ENCODE measurements at regions not wholly inside any gene's neighbourhood (a gene's known extent, or its start where the extent isn't known, plus 50 kb on each side); places are given as distances from the start of the nearest gene placed in this dataset.

DNA sequence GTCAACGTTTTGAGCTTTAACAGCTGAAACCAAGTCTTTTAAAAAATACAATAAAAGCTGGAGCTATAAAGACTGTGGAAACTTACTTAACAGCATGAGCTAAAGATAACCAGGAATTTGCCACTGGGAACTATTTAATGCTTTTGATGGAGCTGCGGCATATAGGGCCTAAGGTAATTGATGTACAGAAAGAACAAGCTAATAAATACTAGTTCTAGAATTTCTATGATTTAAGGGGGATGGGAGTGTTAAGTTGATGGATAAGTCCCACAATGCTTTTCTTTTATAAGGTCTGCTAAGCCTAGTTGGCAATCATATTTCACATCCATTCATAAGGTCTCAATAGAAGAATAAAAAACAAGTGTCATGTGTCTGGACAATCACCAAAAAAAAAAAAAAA is 334.0 kb upstream of the DMAC1 start:
- Histone ChIP-seq H3K4me3 (no peak overlapping the region), H3K27ac (no peak overlapping the region), H3K4me1 (no peaks in the 10 kb centered on the region), H3K27me3 (no peaks in the 10 kb centered on the region), H3K36me3 (no peaks in the 10 kb centered on the region), H3K9me3 (no peaks in the 10 kb centered on the region)
- intact Hi-C loops (cut with DNase I; ENCODE audit: low total_unique reads) (no loop called here), in situ Hi-C loops (cut with MboI; ENCODE audit: low sequenced_read_pairs in 4 of 4) (no loop called here)
- ATAC-seq (no peak), DNase-seq (no peak)
- no peak for TF ChIP-seq POLR2A (IDR thresholded peaks at IDR 0.05)
- TF ChIP-seq, protein P1, sequence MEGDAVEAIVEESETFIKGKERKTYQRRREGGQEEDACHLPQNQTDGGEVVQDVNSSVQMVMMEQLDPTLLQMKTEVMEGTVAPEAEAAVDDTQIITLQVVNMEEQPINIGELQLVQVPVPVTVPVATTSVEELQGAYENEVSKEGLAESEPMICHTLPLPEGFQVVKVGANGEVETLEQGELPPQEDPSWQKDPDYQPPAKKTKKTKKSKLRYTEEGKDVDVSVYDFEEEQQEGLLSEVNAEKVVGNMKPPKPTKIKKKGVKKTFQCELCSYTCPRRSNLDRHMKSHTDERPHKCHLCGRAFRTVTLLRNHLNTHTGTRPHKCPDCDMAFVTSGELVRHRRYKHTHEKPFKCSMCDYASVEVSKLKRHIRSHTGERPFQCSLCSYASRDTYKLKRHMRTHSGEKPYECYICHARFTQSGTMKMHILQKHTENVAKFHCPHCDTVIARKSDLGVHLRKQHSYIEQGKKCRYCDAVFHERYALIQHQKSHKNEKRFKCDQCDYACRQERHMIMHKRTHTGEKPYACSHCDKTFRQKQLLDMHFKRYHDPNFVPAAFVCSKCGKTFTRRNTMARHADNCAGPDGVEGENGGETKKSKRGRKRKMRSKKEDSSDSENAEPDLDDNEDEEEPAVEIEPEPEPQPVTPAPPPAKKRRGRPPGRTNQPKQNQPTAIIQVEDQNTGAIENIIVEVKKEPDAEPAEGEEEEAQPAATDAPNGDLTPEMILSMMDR (IDR thresholded peaks at IDR 0.05 in 4 of 5, conservative IDR thresholded peaks at IDR 0.05 in 1 of 5) = no peak

DNA sequence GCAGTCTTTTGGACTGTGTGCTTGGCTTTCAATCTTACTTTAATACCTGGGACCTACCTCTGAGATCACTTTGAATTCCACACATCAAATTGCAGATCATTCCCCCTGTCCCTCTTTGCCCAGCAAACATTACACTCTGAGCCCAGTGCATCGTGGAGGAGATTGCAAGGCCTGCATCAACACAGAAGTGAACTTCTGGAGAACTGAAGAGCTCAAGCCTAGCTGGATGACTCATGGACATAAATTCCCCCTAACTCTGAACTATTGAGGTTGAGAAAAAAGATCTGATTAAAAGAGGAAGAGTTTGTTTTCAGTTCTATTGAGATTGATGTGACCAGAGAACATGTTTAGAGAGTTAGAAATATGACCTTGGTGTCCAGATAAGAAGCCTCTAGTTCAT is 316.0 kb upstream of the DMAC1 start:
- in situ Hi-C loops (cut with MboI; ENCODE audit: low sequenced_read_pairs in 4 of 4) (no loop called here), intact Hi-C loops (cut with DNase I; ENCODE audit: low total_unique reads) (no loop called here)

DNA sequence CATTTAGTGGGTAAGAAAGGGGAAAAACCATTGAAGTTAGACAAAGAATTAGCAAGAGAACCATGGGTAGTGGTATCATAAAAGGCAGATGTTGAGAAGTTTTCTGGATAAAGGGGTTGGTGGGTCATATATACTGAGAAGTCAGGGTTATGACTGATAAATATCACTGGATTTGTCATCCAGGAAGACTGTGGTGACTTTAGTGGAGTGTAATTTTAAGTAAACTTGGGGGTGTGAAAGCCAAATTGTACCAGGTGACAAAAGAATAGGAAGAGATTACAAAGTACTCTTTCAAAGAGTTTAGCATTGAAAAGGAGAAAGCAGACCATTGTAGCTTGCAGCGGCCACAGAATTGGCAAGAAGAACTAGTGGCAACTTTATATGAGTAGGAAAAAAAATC is 315.2 kb upstream of the DMAC1 start:
- H3K27ac ChIP-seq = no peak overlapping the region
- intact Hi-C loops (cut with DNase I; ENCODE audit: low total_unique reads) = no loop called here
- H3K27me3 ChIP-seq = no peaks in the 10 kb centered on the region
- no peaks in the 10 kb centered on the region for H3K4me1 ChIP-seq
- H3K9me3 ChIP-seq = no peaks in the 10 kb centered on the region
- H3K4me3 ChIP-seq = no peak overlapping the region
- H3K36me3 ChIP-seq = no peaks in the 10 kb centered on the region
- TF ChIP-seq, protein P1 (IDR thresholded peaks at IDR 0.05 in 4 of 5, conservative IDR thresholded peaks at IDR 0.05 in 1 of 5) = no peak
- no peak for TF ChIP-seq POLR2A (IDR thresholded peaks at IDR 0.05)
- ATAC-seq (no peak), DNase-seq (no peak)
- in situ Hi-C loops (cut with MboI; ENCODE audit: low sequenced_read_pairs in 4 of 4) = no loop called here

More for the DNA sequence above, 316.0 kb upstream of the DMAC1 start:
- DNase-seq = no peak
- no peak overlapping the region for H3K4me3 ChIP-seq
- H3K27me3 ChIP-seq = no peaks in the 10 kb centered on the region
- TF ChIP-seq, protein P1 (IDR thresholded peaks at IDR 0.05 in 4 of 5, conservative IDR thresholded peaks at IDR 0.05 in 1 of 5) = no peak
- TF ChIP-seq POLR2A (IDR thresholded peaks at IDR 0.05) = no peak
- no peak overlapping the region for H3K27ac ChIP-seq
- ATAC-seq = no peak
- no peaks in the 10 kb centered on the region for H3K36me3 ChIP-seq
- no peaks in the 10 kb centered on the region for H3K4me1 ChIP-seq
- no peaks in the 10 kb centered on the region for H3K9me3 ChIP-seq

GRCh38 chr9:8106362-8106761 is 306.8 kb upstream of the DMAC1 start:
- TF ChIP-seq, protein P1 (IDR thresholded peaks at IDR 0.05 in 4 of 5, conservative IDR thresholded peaks at IDR 0.05 in 1 of 5) = no peak
- TF ChIP-seq POLR2A (IDR thresholded peaks at IDR 0.05) = no peak
- no peak for ATAC-seq

DNA sequence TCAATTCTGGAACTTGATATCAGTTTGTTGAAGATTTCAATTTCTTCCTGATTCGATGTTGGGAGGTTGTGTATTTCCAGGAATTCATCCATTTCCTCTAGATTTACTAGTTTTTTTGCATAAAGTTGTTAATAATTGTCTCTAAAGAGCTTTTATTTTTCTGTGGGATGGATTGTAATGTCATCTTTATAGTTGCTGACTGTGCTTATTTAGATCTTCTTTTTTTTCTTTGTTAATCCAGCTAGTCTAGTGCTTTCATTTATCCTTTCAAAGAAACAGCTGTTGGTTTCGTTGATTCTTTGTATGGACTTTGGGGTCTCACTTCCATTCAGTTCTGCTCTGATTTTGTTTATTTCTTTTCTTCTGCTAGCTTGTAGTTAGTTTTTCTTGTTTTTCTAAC is 302.0 kb upstream of the DMAC1 start:
- Histone ChIP-seq H3K36me3 (no peaks in the 10 kb centered on the region), H3K9me3 (no peaks in the 10 kb centered on the region), H3K27me3 (no peaks in the 10 kb centered on the region), H3K4me1 (no peaks in the 10 kb centered on the region), H3K4me3 (no peak overlapping the region), H3K27ac (no peak overlapping the region)
- intact Hi-C loops (cut with DNase I; ENCODE audit: low total_unique reads) = no loop called here
- TF ChIP-seq, protein P1 (IDR thresholded peaks at IDR 0.05 in 4 of 5, conservative IDR thresholded peaks at IDR 0.05 in 1 of 5) = no peak
- ATAC-seq = no peak
- no peak for DNase-seq
- in situ Hi-C loops (cut with MboI; ENCODE audit: low sequenced_read_pairs in 4 of 4) = no loop called here

More at GRCh38 chr9:8106362-8106761, 306.8 kb upstream of the DMAC1 start:
- no peaks in the 10 kb centered on the region for H3K4me1 ChIP-seq
- H3K9me3 ChIP-seq = no peaks in the 10 kb centered on the region
- no peak for DNase-seq
- H3K27me3 ChIP-seq = no peaks in the 10 kb centered on the region
- intact Hi-C loops (cut with DNase I; ENCODE audit: low total_unique reads) (no loop called here), in situ Hi-C loops (cut with MboI; ENCODE audit: low sequenced_read_pairs in 4 of 4) (no loop called here)
- no peak overlapping the region for H3K27ac ChIP-seq
- H3K4me3 ChIP-seq = no peak overlapping the region
- no peaks in the 10 kb centered on the region for H3K36me3 ChIP-seq

Data from gastrocnemius medialis (tissue), 4 donors.